ENCODE measurements at regions not wholly inside any gene's neighbourhood (a gene's known extent, or its start where the extent isn't known, plus 50 kb on each side); places are given as distances from the start of the nearest gene placed in this dataset.
"Not testable (repeated sequence)": the region's sequence is repeated elsewhere in the genome, so short reads cannot be mapped to it uniquely, and the experiment has no call there.

DNA sequence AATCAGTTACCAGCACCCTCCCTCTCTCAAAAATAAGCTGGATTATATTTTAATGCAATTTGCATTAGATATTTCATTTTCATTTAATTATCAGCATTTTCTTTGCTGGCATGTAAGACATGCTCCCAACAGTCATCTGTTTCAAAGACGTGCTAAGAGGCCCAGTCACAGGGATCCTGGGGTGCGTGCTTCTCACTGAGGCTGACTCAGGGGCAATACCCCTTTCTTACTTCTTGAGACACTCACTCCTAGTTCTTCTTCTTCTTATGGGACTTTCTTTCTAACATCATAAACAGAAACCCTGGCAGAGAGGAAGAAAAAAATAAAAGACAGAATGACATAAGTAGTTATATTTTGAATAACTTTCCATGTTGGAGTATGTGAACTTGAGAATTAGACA is 372.1 kb upstream of the MEX3C start:
- CTCF ChIA-PET = no interaction called here
- no peak overlapping the region for H3K4me2 ChIP-seq
- peaks cover 5% of the 10 kb centered on the region; the same call in 1 of the 3 replicates for H3K4me1 ChIP-seq
- no peak overlapping the region for H3K27ac ChIP-seq
- no peak for FAIRE-seq
- no peak for DNase-seq (ENCODE audit: low read depth in 1 of 2, low spot score in 1 of 2)
- WGBS (ENCODE audit: missing lambda C conversion rate) = 72% methylated on average over 2 of the region's 2 CpGs
- no peaks in the 10 kb centered on the region for H3K9me3 ChIP-seq
- no peak overlapping the region for H3K4me3 ChIP-seq
- POLR2A ChIA-PET = no interaction called here
- ATAC-seq = no peak
- TF ChIP-seq, protein P1, sequence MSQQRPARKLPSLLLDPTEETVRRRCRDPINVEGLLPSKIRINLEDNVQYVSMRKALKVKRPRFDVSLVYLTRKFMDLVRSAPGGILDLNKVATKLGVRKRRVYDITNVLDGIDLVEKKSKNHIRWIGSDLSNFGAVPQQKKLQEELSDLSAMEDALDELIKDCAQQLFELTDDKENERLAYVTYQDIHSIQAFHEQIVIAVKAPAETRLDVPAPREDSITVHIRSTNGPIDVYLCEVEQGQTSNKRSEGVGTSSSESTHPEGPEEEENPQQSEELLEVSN (IDR thresholded peaks at IDR 0.05; ENCODE audit: borderline replicate concordance, low read depth) = no peak
- no peak for TF ChIP-seq CHD4 (IDR thresholded peaks at IDR 0.05; ENCODE audit: borderline replicate concordance)
- TF ChIP-seq, protein P2, sequence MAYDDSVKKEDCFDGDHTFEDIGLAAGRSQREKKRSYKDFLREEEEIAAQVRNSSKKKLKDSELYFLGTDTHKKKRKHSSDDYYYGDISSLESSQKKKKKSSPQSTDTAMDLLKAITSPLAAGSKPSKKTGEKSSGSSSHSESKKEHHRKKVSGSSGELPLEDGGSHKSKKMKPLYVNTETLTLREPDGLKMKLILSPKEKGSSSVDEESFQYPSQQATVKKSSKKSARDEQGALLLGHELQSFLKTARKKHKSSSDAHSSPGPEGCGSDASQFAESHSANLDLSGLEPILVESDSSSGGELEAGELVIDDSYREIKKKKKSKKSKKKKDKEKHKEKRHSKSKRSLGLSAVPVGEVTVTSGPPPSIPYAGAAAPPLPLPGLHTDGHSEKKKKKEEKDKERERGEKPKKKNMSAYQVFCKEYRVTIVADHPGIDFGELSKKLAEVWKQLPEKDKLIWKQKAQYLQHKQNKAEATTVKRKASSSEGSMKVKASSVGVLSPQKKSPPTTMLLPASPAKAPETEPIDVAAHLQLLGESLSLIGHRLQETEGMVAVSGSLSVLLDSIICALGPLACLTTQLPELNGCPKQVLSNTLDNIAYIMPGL (CRISPR knock-in tag; IDR thresholded peaks at IDR 0.05; ENCODE audit: borderline replicate concordance) = no peak
- no peak for TF ChIP-seq SREBF2 (IDR thresholded peaks at IDR 0.05)
- TF ChIP-seq PHF8 (IDR thresholded peaks at IDR 0.05; ENCODE audit: borderline replicate concordance, low read depth) = no peak
- no peak for TF ChIP-seq HEYL (CRISPR knock-in tag; IDR thresholded peaks at IDR 0.05)
- no peak for TF ChIP-seq HOXB13 (CRISPR knock-in tag; IDR thresholded peaks at IDR 0.05; ENCODE audit: low read depth)
- TF ChIP-seq CBX2 (IDR thresholded peaks at IDR 0.05; ENCODE audit: borderline replicate concordance, low read depth) = no peak
- TF ChIP-seq CHD2 (IDR thresholded peaks at IDR 0.05; ENCODE audit: low read length, partially characterized antibody) = no peak
- no peak for TF ChIP-seq TP53 (CRISPR knock-in tag; IDR thresholded peaks at IDR 0.05)

DNA sequence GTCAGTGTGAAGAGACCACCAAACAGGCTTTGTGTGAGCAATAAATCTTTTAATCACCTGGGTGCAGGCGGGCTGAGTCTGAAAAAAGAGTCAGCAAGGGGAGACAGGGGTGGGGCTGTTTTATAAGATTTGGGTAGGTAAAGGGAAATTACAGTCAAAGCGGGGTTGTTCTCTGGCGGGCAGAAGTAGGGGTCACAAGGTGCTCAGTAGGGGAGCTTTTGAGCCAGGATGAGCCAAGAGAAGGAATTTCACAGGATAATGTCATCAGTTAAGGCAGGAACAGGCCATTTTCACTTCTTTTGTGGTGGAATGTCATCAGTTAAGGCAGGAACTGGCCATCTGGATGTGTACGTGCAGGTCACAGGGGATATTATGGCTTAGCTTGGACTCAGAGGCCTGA is 372.6 kb upstream of the MEX3C start:
- H3K4me3 ChIP-seq; ATAC-seq; CTCF ChIA-PET; H3K4me1 ChIP-seq; FAIRE-seq; POLR2A ChIA-PET; H3K9me3 ChIP-seq; H3K27ac ChIP-seq; H3K4me2 ChIP-seq; DNase-seq (ENCODE audit: low read depth in 1 of 2, low spot score in 1 of 2): not testable (repeated sequence)
- WGBS (ENCODE audit: missing lambda C conversion rate) = 81% methylated on average over 4 of the region's 4 CpGs

DNA sequence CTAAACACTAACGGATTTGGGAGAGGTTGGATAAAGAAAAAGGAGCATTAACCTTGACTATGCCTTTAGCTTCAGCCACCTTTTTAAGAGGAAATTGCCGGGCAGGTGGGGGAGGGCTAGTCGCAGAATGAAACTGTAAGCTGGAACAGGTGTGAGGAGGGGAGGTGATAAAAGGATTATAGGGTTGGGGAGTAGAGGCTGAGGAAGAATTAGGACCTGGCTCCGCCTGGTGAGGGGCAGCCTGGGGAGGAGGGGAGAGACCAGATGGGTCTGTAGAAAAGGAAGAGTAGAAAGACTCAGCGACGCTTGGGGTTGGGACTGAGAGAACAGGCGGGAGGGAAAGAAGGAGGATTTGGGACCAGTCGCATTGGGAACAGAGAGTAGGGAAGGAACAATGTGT is 376.4 kb upstream of the MEX3C start:
- H3K4me1 ChIP-seq; H3K4me3 ChIP-seq; DNase-seq (ENCODE audit: low read depth in 1 of 2, low spot score in 1 of 2); H3K9me3 ChIP-seq; POLR2A ChIA-PET; ATAC-seq; H3K4me2 ChIP-seq; FAIRE-seq; H3K27ac ChIP-seq; CTCF ChIA-PET: not testable (repeated sequence)
- 75% methylated on average over 7 of the region's 8 CpGs for WGBS (ENCODE audit: missing lambda C conversion rate)

DNA sequence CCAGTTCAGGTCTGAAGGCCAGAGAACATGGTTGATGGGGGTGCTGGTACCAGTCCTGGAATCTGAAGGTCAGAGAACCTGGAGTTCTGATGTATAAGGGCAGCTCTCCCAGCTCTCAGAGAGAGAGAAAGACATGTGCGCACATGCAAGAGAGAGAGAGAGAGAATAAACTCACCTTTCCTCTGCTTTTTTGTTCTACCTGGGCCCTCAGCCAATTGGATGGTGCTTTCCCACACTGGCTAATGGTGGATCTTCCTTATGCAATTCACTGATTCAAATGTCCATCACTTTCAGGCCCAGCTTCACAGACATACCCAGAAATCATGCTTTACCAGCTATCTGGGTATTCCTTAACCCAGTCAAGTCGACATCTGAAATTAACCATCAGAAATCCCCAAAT is 377.7 kb upstream of the MEX3C start:
- no peak overlapping the region for H3K27ac ChIP-seq
- no peaks in the 10 kb centered on the region for H3K9me3 ChIP-seq
- 50% methylated on average over 2 of the region's 2 CpGs for WGBS (ENCODE audit: missing lambda C conversion rate)
- ChIA-PET POLR2A (no interaction called here), CTCF (no interaction called here)
- TF ChIP-seq RFX5 (IDR thresholded peaks at IDR 0.05) (no peak), EP300 (IDR thresholded peaks at IDR 0.05) (no peak), ZNF302 (CRISPR knock-in tag; IDR thresholded peaks at IDR 0.05) (no peak), NFE2L2 (conservative IDR thresholded peaks at IDR 0.05; ENCODE audit: low read length) (no peak), JUN (IDR thresholded peaks at IDR 0.05) (no peak), CHD4 (IDR thresholded peaks at IDR 0.05; ENCODE audit: borderline replicate concordance) (no peak), MAFK (IDR thresholded peaks at IDR 0.05; ENCODE audit: partially characterized antibody) (no peak), KDM1A (IDR thresholded peaks at IDR 0.05; ENCODE audit: low read depth) (no peak), JUNB (IDR thresholded peaks at IDR 0.05) (no peak), MAZ (IDR thresholded peaks at IDR 0.05; ENCODE audit: borderline replicate concordance, low read depth, low read length) (no peak), EHMT2 (IDR thresholded peaks at IDR 0.05; ENCODE audit: low read depth) (no peak), HOXA7 (CRISPR knock-in tag; IDR thresholded peaks at IDR 0.05) (no peak), RNF2 (IDR thresholded peaks at IDR 0.05; ENCODE audit: borderline replicate concordance, low read depth) (no peak), NPAS2 (CRISPR knock-in tag; IDR thresholded peaks at IDR 0.05; ENCODE audit: borderline replicate concordance) (no peak), TP53 (CRISPR knock-in tag; IDR thresholded peaks at IDR 0.05) (no peak), POLR2AphosphoS2 (conservative IDR thresholded peaks at IDR 0.05; ENCODE audit: low read length) (no peak), FOSB (CRISPR knock-in tag; IDR thresholded peaks at IDR 0.05) (no peak)
- TF ChIP-seq, protein P3, sequence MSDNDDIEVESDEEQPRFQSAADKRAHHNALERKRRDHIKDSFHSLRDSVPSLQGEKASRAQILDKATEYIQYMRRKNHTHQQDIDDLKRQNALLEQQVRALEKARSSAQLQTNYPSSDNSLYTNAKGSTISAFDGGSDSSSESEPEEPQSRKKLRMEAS (IDR thresholded peaks at IDR 0.05) = no peak
- TF ChIP-seq, protein P4, sequence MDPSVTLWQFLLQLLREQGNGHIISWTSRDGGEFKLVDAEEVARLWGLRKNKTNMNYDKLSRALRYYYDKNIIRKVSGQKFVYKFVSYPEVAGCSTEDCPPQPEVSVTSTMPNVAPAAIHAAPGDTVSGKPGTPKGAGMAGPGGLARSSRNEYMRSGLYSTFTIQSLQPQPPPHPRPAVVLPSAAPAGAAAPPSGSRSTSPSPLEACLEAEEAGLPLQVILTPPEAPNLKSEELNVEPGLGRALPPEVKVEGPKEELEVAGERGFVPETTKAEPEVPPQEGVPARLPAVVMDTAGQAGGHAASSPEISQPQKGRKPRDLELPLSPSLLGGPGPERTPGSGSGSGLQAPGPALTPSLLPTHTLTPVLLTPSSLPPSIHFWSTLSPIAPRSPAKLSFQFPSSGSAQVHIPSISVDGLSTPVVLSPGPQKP (IDR thresholded peaks at IDR 0.05; ENCODE audit: low read depth, low read length) = no peak
- FAIRE-seq = no peak
- H3K4me2 ChIP-seq = no peak overlapping the region
- H3K4me3 ChIP-seq = no peak overlapping the region
- no peak for ATAC-seq
- no peak for DNase-seq (ENCODE audit: low read depth in 1 of 2, low spot score in 1 of 2)
- H3K4me1 ChIP-seq = no peaks in the 10 kb centered on the region

Data from A549 (cell line).